Urinary bladder (tissue), 4 donors: ENCODE measurements at regions not wholly inside any gene's neighbourhood (a gene's known extent, or its start where the extent isn't known, plus 50 kb on each side); places are given as distances from the start of the nearest gene placed in this dataset. TPM values are rescaled to one million over a fixed set of nuclear protein-coding genes. Genes with fewer than 3 reads are reported as not detected.

Source experiments
- DNase-seq: peaks from one replicate; pipeline ENCODE4 v3.0.0-alpha.2; 2015; ENCODE audit errors: extremely low spot score
- H3K27ac ChIP-seq: one replicate; pipeline ENCODE4 v1.5.1; 2013; ENCODE audit warnings: low read depth, mild to moderate bottlenecking, moderate library complexity
- H3K36me3 ChIP-seq: one replicate; pipeline ENCODE4 v1.6.1; 2013; ENCODE audit warnings: mild to moderate bottlenecking, moderate library complexity; ENCODE audit not compliant: insufficient read depth
- H3K4me1 ChIP-seq: one replicate; pipeline ENCODE4 v1.6.1; 2013; ENCODE audit warnings: mild to moderate bottlenecking, moderate library complexity; ENCODE audit not compliant: insufficient read depth
- H3K4me3 ChIP-seq: one replicate; pipeline ENCODE4 v1.5.1; 2013; ENCODE audit warnings: low read depth, low read length
- WGBS: extraction: QIAGEN DNeasy Blood & Tissue Kit; methylation state at CpG from one replicate; pipeline ENCODE4 v1.1.7; 2013; 5-methylcytosine and 5-hydroxymethylcytosine counted together
- small RNA-seq: library from RNA; depleted of rRNA; stranded (forward); fragments of <200 nt; gene quantifications from one replicate; pipeline ENCODE3, GENCODE V24; 2014
- donor health status: healthy with polysubstance abuse.
- donor health status: healthy.

- Histone ChIP-seq H3K36me3 (no peaks in the 10 kb centered on the region), H3K4me3 (no peak overlapping the region), H3K27ac (no peak overlapping the region), H3K4me1 (no peaks in the 10 kb centered on the region)
- no peak for DNase-seq
- 66% methylated on average over 3 of the region's 3 CpGs for WGBS
Measured at GRCh38 chr2:212610872-212611425, 72.3 kb upstream of the ERBB4 start.

DNA sequence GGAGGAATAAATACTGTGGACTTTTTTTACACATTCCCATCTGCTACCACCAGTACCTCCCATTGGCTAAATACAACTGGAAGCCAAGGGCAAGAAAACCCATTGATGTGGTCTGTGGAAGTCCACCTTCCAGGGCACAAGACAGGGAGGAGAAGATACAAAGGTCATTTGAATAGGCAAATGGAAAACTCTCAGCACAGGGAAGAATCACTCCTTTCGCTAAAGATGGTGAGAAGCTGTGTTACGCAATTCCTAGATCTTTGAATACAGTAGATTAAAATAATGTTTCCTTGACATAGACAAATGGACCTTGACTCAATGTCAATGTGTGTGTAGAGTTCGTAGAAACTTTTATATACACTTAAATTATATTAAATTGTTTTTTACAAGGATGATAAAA, 70.9 kb upstream of the ERBB4 start:
- 81% methylated on average over 3 of the region's 3 CpGs for WGBS
- Histone ChIP-seq H3K27ac (no peak overlapping the region), H3K36me3 (no peaks in the 10 kb centered on the region), H3K4me1 (no peaks in the 10 kb centered on the region), H3K4me3 (no peak overlapping the region)
- DNase-seq: no peak

- Histone ChIP-seq H3K4me1 (no peaks in the 10 kb centered on the region), H3K36me3 (no peaks in the 10 kb centered on the region), H3K4me3 (no peak overlapping the region), H3K27ac (no peak overlapping the region)
- DNase-seq: no peak
- WGBS: 63% methylated on average over 2 of the region's 2 CpGs
Measured at GRCh38 chr2:212607080-212607479, 68.5 kb upstream of the ERBB4 start.

- H3K4me3 ChIP-seq: no peak overlapping the region
- no peaks in the 10 kb centered on the region for H3K4me1 ChIP-seq
- DNase-seq: no peak
- WGBS: 90% methylated on average over 1 of the region's 1 CpG
- no peak overlapping the region for H3K27ac ChIP-seq
- H3K36me3 ChIP-seq: no peaks in the 10 kb centered on the region
Measured at GRCh38 chr2:212606232-212606631, 67.6 kb upstream of the ERBB4 start.

GRCh38 chr2:212596688-212597087, 58.1 kb upstream of the ERBB4 start:
- 77% methylated on average over 3 of the region's 3 CpGs for WGBS

GRCh38 chr2:212596276-212596675, 57.7 kb upstream of the ERBB4 start:
- 47% methylated on average over 3 of the region's 3 CpGs for WGBS
- DNase-seq: no peak
- H3K4me3 ChIP-seq: no peak overlapping the region
- H3K27ac ChIP-seq: no peak overlapping the region
- H3K4me1 ChIP-seq: no peaks in the 10 kb centered on the region
- H3K36me3 ChIP-seq: no peaks in the 10 kb centered on the region

More at GRCh38 chr2:212596688-212597087, 58.1 kb upstream of the ERBB4 start:
- no peak for DNase-seq
- H3K36me3 ChIP-seq: no peaks in the 10 kb centered on the region
- no peak overlapping the region for H3K27ac ChIP-seq
- no peaks in the 10 kb centered on the region for H3K4me1 ChIP-seq
- no peak overlapping the region for H3K4me3 ChIP-seq

- no peaks in the 10 kb centered on the region for H3K4me1 ChIP-seq
- 29% methylated on average over 3 of the region's 3 CpGs for WGBS
- H3K36me3 ChIP-seq: no peaks in the 10 kb centered on the region
- no peak for DNase-seq
- H3K4me3 ChIP-seq: no peak overlapping the region
- no peak overlapping the region for H3K27ac ChIP-seq
Measured at GRCh38 chr2:212595036-212595654, 56.5 kb upstream of the ERBB4 start.

GRCh38 chr2:212592695-212593094, 54.1 kb upstream of the ERBB4 start:
- Histone ChIP-seq H3K4me3 (no peak overlapping the region), H3K27ac (no peak overlapping the region), H3K4me1 (no peaks in the 10 kb centered on the region), H3K36me3 (no peaks in the 10 kb centered on the region)
- no peak for DNase-seq
- 40% methylated on average over 1 of the region's 1 CpG for WGBS

Small RNAs in the stretch of these regions (small RNA-seq; reads per million reads assigned to genes)
- gene MIR4776-1: not detected
